ENCODE measurements at regions not wholly inside any gene's neighbourhood (a gene's known extent, or its start where the extent isn't known, plus 50 kb on each side); places are given as distances from the start of the nearest gene placed in this dataset.

GRCh38 chr2:139790807-139791752 lies 1010.9 kb upstream of the NXPH2 start:
- TF ChIP-seq TAF1 (IDR thresholded peaks at IDR 0.05; ENCODE audit: low read depth): no peak
- TF ChIP-seq RAD21 (IDR thresholded peaks at IDR 0.05; ENCODE audit: low read depth): peak; percentile 42; the same call in 1 of the 2 replicates
- TF ChIP-seq EP300 (IDR thresholded peaks at IDR 0.05; ENCODE audit: borderline replicate concordance): no peak
- no peak for TF ChIP-seq EGR1 (IDR thresholded peaks at IDR 0.05)
- TF ChIP-seq USF1 (IDR thresholded peaks at IDR 0.05): no peak
- TF ChIP-seq ZBTB7A (IDR thresholded peaks at IDR 0.05; ENCODE audit: low read depth): no peak
- TF ChIP-seq YY1 (IDR thresholded peaks at IDR 0.05; ENCODE audit: low read depth): no peak
- TF ChIP-seq NFIC (IDR thresholded peaks at IDR 0.05): no peak
- no peak for TF ChIP-seq MAX (IDR thresholded peaks at IDR 0.05)
- TF ChIP-seq REST (IDR thresholded peaks at IDR 0.05; ENCODE audit: low read depth): no peak
- TF ChIP-seq TCF12 (IDR thresholded peaks at IDR 0.05; ENCODE audit: low read depth): no peak
- no peak for TF ChIP-seq FOXM1 (IDR thresholded peaks at IDR 0.05; ENCODE audit: borderline replicate concordance, low read depth)
- no peak for TF ChIP-seq CEBPB (IDR thresholded peaks at IDR 0.05)

Data from Ishikawa (cell line).